ENCODE measurements at regions not wholly inside any gene's neighbourhood (a gene's known extent, or its start where the extent isn't known, plus 50 kb on each side); places are given as distances from the start of the nearest gene placed in this dataset.

- Histone ChIP-seq H3K9me3 (replicated peaks; ENCODE audit: control insufficient read depth, insufficient read depth, low read depth, low read length) (no peaks in the 10 kb centered on the region), H3K9ac (ENCODE audit: insufficient read depth in 1 of 2, low read depth in 2 of 2, low read length in 2 of 2) (no peak overlapping the region), H3K27me3 (ENCODE audit: control insufficient read depth in 2 of 2, insufficient read depth in 2 of 2, low read length in 2 of 2) (no peaks in the 10 kb centered on the region), H3K27ac (ENCODE audit: extremely low read depth, low read depth, low read length) (no peak overlapping the region), H2AFZ (ENCODE audit: low read depth, low read length) (no peak overlapping the region), H3K36me3 (ENCODE audit: control insufficient read depth, insufficient read depth, low read length) (no peaks in the 10 kb centered on the region), H3K4me3 (no peak overlapping the region), H3K79me2 (ENCODE audit: control insufficient read depth, insufficient read depth, low read length) (no peaks in the 10 kb centered on the region), H3K4me1 (replicated peaks in 1 of 2; ENCODE audit: control insufficient read depth in 2 of 2, insufficient read depth in 2 of 2, low read length in 2 of 2) (no peaks in the 10 kb centered on the region), H4K20me1 (replicated peaks; ENCODE audit: control insufficient read depth, insufficient read depth, low read length) (no peaks in the 10 kb centered on the region), H3K4me2 (ENCODE audit: insufficient read depth, low read length) (no peak overlapping the region), H3K9me1 (ENCODE audit: control insufficient read depth, insufficient read depth, low read length) (no peaks in the 10 kb centered on the region)
- in situ Hi-C loops (cut with MboI) (no loop called here), intact Hi-C loops (cut with micrococcal nuclease) (no loop called here)
- ATAC-seq (no peak), FAIRE-seq (no peak), DNase-seq (ENCODE audit: extremely low read depth in 1 of 4, low spot score in 3 of 4) (no peak)
- TF ChIP-seq ZNF143 (CRISPR knock-in tag; IDR thresholded peaks at IDR 0.05): no peak
- TF ChIP-seq MNT (conservative IDR thresholded peaks at IDR 0.05): no peak
- TF ChIP-seq POLR2A (conservative IDR thresholded peaks at IDR 0.05): no peak
- TF ChIP-seq ZNF347 (CRISPR knock-in tag; IDR thresholded peaks at IDR 0.05; ENCODE audit: low read depth): no peak
- no peak for TF ChIP-seq MAFG (tag; conservative IDR thresholded peaks at IDR 0.05)
- TF ChIP-seq SMAD2 (IDR thresholded peaks at IDR 0.05; ENCODE audit: low read depth, low read length): no peak
- TF ChIP-seq ZBTB5 (IDR thresholded peaks at IDR 0.05): no peak
- no peak for TF ChIP-seq ELK3 (CRISPR knock-in tag; IDR thresholded peaks at IDR 0.05)
- TF ChIP-seq ZFPM2 (CRISPR knock-in tag; IDR thresholded peaks at IDR 0.05): no peak
- no peak for TF ChIP-seq ZEB2 (IDR thresholded peaks at IDR 0.05)
- TF ChIP-seq HNRNPK (IDR thresholded peaks at IDR 0.05; ENCODE audit: low read depth, low read length, poor library complexity, severe bottlenecking): no peak
- TF ChIP-seq MCM2 (IDR thresholded peaks at IDR 0.05; ENCODE audit: low read depth): no peak
- TF ChIP-seq MXD1 (CRISPR knock-in tag; IDR thresholded peaks at IDR 0.05; ENCODE audit: borderline replicate concordance, poor library complexity, severe bottlenecking): no peak
- no peak for TF ChIP-seq ZC3H8 (IDR thresholded peaks at IDR 0.05)
- no peak for TF ChIP-seq MYNN (IDR thresholded peaks at IDR 0.05)
- TF ChIP-seq MYNN (CRISPR knock-in tag; IDR thresholded peaks at IDR 0.05): no peak
- no peak for TF ChIP-seq PURB (CRISPR knock-in tag; IDR thresholded peaks at IDR 0.05; ENCODE audit: low read depth)
- TF ChIP-seq TCF3 (CRISPR knock-in tag; IDR thresholded peaks at IDR 0.05): no peak
- no peak for TF ChIP-seq ZNF436 (CRISPR knock-in tag; IDR thresholded peaks at IDR 0.05)
- 1% methylated on average over 11 of the region's 11 CpGs for WGBS (ENCODE audit: insufficient coverage, low coverage, missing lambda C conversion rate)
- POLR2A ChIA-PET: no interaction called here
- CTCF ChIA-PET (ENCODE audit: low intra/inter-chr PET ratio): no interaction called here
- no TSS peak for BruUV-seq (replicated peaks)
Measured at GRCh38 chr11:122334546-122335339, 218.7 kb upstream of the BLID start.

Data from K562 (cell line).